HG02588 (cell line): ENCODE measurements at regions not wholly inside any gene's neighbourhood (a gene's known extent, or its start where the extent isn't known, plus 50 kb on each side); places are given as distances from the start of the nearest gene placed in this dataset.
A peak's percentile ranks its signal among the peaks of the same experiment; 100 is the strongest.

ENCODE experiments used
- ATAC-seq: cut with Tn5 transposase; IDR thresholded peaks from one replicate; pipeline ENCODE4 v1.9.1; 2021; ENCODE audit warnings: mild to moderate bottlenecking, moderate library complexity; ENCODE audit not compliant: unreplicated experiment

DNA sequence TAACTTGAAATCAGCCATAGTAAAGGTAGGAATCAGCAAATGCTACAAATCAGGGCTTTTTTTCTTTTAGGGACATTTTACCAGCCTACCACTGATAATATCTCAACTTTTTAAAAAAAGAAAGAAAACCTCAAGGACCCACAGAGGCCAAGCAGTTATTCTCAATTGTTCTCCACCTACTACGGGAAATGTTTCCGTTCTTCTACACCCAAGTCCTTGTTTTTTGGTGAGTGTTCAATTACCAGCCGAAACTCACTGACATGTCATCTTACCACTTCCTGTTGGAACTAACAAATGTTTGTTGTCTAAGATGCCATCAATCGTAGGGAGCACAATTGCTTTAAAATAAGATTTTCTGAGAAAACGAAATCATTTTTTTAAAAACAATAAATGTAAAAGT is 50.2 kb upstream of the CDK1 start:
- no peak for ATAC-seq

DNA sequence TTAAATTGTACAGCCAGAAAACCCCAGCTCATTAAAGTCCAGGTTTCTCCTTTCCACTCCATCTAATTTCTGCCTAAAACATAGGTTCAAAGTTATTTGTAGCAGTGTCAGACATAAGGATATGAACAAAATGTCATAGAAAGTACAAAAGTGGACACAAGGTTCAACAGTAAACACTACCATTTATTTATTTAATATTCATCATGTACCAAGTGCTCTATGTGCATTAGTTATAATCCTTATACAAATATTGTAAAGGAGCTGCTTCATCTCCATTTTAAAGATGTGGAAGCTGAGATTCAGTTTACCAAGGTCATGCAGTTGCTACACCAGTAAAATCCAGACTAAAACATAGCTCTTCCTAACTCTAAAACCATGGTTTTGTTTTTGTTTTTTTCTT is 52.0 kb upstream of the CDK1 start:
- no peak for ATAC-seq

DNA sequence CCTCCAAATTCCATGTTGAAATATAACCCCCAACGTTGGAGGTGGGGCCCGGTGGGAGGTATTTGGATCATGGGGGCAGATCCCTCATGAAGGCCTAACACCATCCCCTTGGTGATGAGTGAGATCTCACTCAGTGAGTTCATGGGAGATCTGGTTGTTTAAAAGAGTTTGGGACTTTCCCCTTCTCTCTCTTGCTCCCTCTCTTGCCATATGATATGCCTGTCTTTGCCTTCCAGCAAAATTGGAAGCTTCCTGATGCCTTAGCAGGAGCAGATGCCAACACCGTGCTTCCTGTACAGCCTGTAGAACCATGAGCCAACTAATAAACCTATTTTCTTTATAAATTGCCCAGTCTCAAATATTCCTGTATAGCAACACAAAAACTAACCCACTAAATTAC is 55.7 kb upstream of the CDK1 start:
- ATAC-seq: no peak

DNA sequence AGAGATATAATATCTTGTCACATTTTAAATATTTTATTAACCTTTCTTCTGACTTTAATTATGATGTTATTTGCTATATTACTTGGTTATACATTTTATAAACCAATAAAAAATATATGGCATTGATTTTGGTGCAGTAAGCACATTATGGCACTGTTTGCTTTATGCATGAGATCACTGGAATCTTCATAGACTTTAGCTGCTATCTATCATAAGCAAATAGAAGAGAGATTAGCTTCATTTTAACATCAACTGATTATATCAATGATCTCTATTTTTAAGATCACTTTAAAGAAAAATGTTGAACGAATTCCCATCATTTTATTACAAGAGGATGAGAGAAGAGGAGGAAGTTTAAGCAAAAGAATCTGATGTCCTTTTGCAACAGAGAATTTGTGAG is 58.6 kb upstream of the CDK1 start:
- ATAC-seq: no peak

DNA sequence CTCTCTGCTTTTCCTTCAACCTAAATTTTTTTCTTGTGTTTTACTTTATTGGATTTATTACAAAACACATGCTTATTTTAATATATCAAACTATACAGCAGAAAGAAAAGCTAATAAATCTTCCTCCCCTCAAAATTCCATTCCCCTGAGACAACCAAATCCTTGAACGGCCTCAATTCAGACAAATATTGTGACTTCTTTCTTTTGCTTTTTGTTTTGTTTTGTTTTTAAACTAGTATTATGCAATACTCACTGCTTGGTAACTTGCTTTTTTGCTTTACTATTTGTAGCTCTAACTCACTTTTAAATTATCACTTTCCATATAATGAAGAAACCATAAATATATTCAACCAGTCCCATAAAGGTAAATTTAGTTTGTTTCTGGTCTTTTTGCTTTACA is 59.4 kb upstream of the CDK1 start:
- no peak for ATAC-seq

DNA sequence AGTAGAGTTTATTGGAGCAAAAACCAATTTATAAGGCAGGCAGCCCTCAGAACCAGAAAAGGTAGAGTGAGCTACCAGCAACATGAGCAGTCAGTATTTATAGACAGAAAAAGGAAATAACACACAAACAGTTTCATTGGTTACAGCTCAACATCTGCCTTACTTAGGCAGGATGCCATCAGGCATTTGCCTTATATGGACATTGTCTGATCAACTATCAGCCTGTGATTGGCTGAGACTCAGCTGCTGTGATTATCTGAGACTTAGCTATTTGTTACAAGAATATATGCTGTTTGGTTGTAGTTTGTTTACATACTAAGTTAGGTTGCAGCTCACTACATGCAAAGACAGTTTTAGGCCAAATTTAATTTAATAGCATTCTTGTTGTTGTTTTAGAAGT is 60.4 kb upstream of the CDK1 start:
- ATAC-seq: peak; percentile 69

DNA sequence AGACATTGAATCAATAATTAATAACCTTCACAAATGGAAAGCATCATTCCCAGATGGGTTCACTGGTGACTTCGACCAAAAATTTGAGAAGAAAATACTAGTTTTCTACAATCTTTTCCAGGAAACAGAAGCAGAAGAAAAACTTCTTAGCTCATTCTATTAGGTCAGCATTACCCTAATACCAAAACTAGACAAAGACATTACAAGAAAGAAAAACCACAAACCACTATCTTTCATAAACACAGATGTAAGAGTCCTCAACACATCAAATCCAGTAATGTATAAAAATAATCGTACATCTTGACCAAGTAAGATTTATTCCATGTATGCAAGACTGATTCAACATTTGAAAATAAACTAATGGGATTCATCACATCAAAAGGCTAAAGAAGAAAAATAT is 64.0 kb upstream of the CDK1 start:
- ATAC-seq: no peak

DNA sequence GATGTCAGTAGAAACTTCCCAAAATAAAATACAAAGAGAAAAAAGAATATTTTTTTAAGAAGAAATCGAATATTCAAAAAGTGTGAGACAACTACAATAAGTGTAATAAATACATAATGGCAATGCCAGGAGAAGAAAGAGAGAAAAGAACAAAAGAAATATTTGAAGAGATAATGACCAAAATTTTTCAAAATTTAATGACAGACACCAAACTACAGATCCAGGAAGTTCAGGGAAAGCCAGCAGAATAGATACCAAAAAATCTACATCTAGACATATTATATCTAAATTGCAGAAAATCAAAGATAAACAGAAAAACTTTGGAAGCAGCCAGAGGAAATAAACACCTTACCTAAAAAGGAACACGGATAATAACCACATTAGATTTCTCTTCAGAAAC is 66.8 kb upstream of the CDK1 start:
- ATAC-seq: no peak

DNA sequence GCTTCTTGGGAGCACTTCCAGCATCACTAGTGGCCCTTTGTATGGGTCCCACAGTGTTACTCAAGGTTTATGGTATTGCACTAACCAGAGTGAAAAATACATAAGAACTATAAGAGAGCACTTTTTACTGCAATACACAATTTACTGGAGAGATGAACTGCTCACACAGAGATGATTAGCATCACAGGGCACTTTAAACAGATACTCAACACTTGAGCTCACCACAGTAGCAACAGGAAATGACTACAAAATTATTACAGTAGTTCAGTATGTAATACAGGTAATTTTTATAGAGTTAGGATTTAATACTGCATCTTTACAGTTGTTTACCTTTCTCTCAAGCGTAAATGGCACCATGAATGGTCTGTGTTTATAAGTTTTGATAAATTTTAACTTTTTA is 68.2 kb upstream of the CDK1 start:
- no peak for ATAC-seq

DNA sequence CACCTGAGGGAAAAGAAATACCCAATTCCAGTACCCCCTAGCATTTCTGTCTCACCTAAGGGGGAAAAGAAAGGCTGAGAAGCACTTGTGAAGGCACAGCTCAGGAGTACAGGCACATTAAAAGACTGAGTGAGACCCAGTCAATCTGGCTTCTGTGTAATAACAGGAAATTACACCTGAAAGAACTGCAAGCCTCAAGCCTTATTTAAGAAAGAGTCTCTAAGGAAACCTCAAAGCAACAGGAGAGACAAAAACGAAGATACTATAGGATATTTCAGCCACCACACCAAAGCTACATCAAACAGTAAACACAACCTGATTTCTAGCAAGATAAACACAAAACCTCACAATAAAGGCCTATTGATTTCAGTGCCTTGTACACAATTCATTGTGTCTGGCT is 69.6 kb upstream of the CDK1 start:
- ATAC-seq: no peak

DNA sequence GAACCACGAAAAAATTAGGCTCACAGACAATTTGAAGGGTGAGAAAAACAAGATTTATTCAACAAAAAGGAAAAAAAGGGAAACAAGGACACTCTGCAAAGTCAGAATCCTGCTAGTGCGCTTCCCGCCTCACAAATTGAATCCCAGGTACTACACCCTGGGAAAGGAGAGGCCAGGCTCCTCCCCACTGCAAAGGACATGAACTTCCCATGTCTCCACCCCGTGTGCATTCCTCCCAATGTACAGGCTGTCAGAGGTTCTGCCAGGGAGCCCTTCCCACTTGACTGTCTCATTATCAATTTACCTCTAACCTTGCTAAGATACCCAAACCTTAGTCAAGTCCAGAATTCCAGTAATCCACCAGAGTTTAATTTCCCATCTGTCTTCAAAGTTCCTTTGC is 70.4 kb upstream of the CDK1 start:
- ATAC-seq: no peak

DNA sequence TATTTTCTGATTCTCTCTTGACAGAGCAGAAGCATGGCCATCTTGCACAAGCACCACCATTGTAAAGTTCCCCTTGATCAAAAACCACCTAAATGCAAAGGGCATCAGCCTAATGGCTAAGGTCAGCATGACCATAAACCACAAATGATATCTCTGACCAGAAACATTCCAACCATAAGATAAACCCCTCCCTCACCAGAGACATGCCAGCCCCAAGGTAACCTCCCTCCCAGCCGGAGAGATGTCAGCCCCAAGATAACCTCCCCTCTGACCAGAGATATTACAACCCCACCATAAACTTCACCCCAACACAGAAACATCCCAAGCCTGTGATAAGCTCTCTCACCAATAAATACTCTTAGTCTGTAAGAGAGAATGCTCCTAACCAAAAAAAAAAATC is 72.1 kb upstream of the CDK1 start:
- no peak for ATAC-seq

DNA sequence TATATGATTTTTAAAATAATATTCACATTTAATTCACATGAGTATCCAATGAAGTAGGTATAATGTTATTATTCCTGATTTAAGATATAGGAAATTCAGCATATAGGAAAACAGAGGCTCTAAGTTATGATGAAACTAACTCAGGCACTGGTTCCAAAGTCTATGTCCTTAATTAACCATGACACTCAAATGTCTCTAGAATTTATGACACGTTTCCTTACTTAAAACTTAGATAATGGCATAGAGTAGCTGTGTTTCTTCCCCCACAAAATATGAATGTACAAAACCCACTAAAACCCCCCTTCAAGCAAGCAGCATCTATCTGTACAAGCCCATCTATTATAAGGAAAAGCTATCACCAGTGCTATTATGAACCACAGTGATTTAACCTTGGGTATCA is 72.9 kb upstream of the CDK1 start:
- ATAC-seq: no peak

DNA sequence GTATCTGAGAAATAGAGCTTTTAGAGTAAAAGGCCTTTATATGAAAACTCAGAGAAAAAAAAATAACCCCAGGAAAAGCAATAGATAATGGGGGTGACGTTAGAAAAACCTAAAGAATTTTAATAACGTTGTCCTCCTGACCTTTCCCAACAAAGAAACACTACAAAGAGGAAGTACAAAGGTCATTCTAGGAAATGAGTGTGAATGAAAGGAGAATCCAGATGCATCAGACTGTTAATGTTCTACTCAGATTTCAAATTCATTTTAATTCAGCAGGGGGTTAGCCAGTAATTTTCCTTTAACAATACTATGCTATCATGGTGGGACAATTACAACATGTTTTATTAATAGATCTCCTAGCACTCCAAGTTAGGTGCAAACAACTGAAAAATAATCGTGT is 73.8 kb upstream of the CDK1 start:
- no peak for ATAC-seq

DNA sequence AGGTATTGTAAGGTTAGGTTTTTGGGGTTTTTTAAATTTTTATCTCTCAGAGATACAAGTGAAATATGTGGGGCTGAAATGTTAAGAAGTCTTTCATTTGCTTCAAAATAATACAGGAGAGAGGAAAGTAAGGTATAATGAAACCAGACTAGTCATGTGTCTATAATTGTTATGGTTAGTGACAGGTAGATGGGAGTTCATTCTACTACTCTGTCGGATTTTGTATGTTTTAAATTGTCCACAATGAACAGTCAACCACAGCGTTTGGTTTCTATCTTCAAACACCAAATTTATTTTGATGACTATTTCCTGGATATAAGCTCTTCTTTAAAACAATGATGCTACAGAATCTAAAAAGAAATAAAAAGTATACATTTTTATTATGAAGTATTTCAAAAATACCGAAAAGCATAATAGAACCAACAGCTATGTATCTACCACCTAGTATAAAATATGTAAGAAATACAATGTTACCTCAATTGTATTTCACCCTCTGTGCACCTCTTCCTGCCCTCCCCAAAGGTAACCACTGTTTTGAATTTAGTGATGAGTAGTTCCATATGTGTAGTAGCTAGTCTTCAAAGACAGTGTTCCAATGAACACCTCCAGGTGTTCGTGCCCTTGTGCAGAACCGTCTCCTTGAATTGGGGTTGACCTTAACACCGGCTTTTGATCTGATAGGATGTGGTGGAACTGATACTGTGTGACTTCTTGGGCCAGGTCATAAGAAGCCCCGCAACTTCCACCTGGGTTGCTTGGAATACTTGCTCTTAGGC is 74.8 kb upstream of the CDK1 start:
- no peak for ATAC-seq

DNA sequence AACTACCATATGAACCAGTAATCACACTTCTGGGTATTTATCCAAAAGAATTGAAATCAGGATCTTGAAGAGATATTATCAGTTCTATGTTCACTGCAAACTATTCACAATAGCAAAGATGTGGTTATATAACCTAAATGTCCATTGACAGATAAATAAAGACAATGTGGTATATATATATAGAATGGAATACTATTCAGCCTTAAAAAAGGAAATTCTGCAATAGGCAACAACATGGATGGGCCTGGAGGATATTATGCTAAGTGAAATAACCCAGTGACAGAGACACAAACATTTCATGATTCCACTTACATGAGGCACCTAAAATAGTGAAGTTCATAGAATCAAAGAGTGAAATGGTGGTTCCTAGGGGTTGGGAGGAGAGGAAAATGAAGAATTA is 90.6 kb upstream of the CDK1 start:
- ATAC-seq: no peak

DNA sequence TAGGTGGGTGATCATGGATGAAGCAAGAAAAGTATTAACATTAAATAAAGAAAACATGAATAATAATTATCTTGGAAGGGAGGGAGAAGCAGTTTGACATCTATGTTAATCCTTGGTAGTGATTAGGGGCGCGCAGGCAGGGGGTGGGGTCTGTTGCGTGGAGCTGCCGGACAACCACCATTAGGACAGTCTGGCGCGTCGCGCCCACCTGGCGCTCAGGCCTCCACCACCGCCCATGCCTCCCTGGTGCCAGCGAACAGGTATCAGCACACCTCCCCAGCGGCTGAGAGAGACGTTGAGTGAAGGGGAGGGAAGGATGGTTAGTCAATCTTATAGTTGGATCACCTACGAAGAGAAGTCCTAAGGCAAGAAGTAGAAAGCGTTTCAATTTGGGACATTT is 94.2 kb upstream of the CDK1 start:
- no peak for ATAC-seq

DNA sequence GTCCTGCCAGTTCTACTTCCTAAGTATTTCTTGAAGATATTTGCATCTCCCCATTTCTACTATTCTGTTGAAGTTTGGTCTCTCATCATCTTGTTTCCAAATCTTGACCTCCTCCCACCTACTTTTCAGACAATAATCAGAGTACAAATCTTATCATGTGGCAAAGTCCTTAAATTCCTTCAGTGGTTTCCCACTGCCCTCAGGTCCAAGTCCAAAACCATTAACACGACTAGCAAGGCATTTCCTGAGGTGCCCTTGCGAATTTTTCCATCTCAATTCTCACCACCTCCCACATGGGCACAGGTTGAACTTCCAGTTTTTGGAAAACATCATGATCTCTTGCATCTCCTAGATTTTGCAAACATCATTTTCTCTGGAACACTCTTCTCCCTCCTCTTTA is 97.2 kb upstream of the CDK1 start:
- ATAC-seq: no peak

DNA sequence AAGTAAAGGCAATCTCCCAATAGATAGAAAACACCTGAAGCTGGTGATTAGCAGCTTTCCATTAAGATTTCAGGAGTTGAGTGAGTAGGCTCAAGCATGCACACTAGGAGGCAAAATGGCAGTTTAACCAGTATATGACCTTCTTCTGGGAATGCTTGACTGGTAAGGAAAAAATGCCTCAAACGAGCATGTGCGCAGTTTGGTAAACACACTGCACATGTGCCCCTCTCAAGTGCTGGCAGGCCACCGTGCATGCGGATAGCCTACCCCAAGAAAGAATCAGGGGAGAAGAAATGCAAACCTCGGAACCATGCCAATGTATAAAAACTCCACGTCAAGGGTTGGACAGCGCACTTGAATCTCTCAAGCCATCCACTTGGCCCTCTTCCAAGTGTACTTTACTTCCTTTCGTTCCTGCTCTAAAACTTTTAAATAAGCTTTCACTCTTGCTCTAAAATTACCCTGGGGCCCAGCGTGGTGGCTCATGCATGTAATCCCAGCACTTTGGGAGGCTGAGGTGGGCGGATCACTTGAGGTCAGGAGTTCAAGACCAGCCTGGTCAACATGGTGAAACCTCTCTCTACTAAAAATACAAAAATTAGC is 98.8 kb upstream of the CDK1 start:
- no peak for ATAC-seq

DNA sequence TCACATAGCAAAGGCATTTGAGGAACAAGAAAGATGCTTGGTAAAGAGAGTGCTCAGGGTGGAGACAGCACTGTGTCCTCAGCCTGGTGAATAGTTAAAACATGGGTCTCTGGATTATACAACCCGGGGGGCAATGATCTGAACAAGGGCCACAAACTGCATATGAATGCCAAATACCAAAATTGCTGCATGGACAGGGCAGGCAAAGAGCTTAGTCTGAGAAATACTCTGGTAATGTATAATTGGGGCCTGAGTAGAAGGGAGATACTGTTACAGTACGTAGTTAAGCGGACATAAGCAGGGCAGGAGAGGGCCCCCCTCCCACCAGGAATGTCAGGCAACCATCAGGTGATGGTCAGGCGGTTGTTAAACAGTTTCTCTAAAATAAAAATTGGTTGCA is 99.3 kb upstream of the CDK1 start:
- ATAC-seq: no peak

DNA sequence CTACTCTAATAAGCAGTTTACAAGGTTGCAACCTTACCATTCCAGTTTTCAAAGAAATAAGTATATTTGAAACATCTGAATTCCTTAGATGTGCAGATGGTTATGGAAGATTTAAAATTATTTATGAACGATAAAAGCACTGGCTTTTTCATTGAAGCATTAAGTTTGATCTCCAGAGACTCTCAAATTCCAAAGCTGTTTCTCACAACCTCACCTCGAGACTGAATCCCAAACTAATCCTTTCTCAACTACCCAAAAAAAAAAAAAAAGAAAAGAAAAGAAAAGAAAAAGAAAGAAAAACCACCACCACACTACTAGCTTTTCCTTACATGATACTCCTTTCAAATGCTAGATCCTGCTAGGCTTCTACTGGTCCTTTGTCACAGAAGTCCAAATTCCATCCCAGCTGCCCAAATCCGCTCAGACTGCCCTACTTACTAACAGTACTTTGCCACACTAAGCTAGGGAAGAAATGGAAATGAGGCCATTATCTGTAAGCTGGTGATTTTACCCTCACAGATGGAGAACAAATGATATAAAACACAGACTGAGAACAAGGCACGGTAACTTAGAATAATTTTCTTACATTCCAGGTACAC is 100.6 kb upstream of the CDK1 start:
- no peak for ATAC-seq

DNA sequence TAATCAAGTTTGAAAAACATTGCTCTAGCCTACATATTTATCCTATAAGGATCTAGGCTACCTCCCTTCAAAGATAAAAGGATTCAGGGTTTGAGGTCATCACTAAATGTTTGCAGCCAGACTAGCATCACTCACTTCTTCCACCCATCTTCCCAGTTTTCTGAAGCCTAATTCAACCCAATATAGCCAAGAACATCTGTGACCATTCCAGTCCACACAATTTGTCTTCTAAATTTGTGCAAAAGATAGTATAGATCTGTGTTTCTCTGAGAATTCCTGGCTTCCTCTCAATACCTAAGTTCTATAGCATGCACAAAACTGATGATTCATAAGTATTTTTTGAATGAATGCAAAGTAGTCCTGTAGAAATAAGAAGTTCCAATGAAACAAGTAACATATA is 103.0 kb upstream of the CDK1 start:
- no peak for ATAC-seq

DNA sequence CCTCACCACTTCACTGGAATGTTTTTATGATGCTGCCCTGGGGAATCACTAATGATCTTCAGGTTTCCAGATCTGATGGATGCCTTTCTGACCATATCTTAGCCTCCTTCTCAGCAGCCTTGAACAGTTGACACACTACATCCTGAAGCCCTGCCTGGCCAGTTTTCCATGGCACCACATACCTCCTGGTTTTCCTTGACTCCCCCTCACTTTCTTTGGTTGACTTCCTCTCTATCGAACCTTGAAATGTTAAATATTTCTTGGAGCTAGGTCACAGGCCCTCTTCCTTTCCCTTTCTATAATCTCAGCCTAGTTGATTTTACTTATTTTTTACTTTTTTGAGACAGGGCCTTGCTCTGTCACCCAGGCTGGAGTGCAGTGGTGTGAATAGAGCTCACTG is 108.8 kb upstream of the CDK1 start:
- ATAC-seq: no peak
